GM20000 (cell line): ENCODE measurements at regions not wholly inside any gene's neighbourhood (a gene's known extent, or its start where the extent isn't known, plus 50 kb on each side); places are given as distances from the start of the nearest gene placed in this dataset.

ENCODE experiments used
- DNase-seq: peaks from one replicate; pipeline ENCODE4 v3.0.0; 2012; ENCODE audit warnings: low spot score
- CTCF ChIP-seq: IDR thresholded peaks from 2 replicates; pipeline ENCODE4 v1.5.1; 2012; ENCODE audit warnings: mild to moderate bottlenecking, control low read depth; ENCODE audit errors: extremely low read depth, missing control alignments

GRCh38 chr10:90674461-90674860, 183.4 kb downstream of the HTR7 start:
- DNase-seq, result no peak
- no peak for TF ChIP-seq CTCF

GRCh38 chr10:90674928-90675327, 182.9 kb downstream of the HTR7 start:
- no peak for DNase-seq
- TF ChIP-seq CTCF, result no peak

DNA sequence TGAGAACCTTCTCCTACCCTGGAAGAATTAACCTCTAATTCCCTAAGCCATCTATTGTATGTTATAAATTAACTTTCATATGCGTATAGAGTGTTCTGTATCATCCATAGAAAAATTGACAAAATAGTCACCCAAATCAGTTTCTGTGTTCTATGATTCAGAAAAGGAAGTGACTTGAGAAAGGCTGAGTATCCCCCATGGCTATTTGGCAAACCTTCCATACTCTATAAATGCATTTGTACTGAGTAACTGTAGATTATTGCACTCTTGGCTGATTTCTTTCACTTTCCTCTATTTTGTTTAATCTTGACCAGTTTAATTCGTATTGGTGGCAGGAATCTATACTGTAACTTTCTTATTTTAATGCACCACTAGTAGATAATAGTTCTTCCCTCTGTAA, 182.2 kb downstream of the HTR7 start:
- DNase-seq, result no peak
- no peak for TF ChIP-seq CTCF
